ENCODE measurements at regions not wholly inside any gene's neighbourhood (a gene's known extent, or its start where the extent isn't known, plus 50 kb on each side); places are given as distances from the start of the nearest gene placed in this dataset.

GRCh38 chr4:66991521-66991920 is 553.8 kb downstream of the CENPC start:
- TF ChIP-seq CTCF (conservative IDR thresholded peaks at IDR 0.05; ENCODE audit: low read depth, low read length) (no peak), EZH2 (IDR thresholded peaks at IDR 0.05; ENCODE audit: borderline replicate concordance, low read depth, low read length, poor library complexity, severe bottlenecking) (no peak)
